Kidney (tissue), 13 donors: ENCODE measurements at regions not wholly inside any gene's neighbourhood (a gene's known extent, or its start where the extent isn't known, plus 50 kb on each side); places are given as distances from the start of the nearest gene placed in this dataset.

ENCODE experiments used
- DNase-seq, 5 donors: peaks; one replicate each; pipeline ENCODE4 v3.0.0-alpha.2; 2013 to 2020
- FAIRE-seq: peaks from 2 replicates; lab custom pipeline; 2012; peaks lifted over from hg19 to GRCh38; lab: Jason Lieb, UNC
- H3K27ac ChIP-seq, 2 donors: one replicate each; pipeline ENCODE4 v1.7.0; 2013; ENCODE audit warnings: low read depth in 2 of 2, low read length in 2 of 2, inconsistent platforms in 1 of 2
- H3K27me3 ChIP-seq: one replicate; pipeline ENCODE4 v1.7.1; 2013; ENCODE audit warnings: low read length, inconsistent platforms; ENCODE audit not compliant: control insufficient read depth, insufficient read depth
- H3K36me3 ChIP-seq, 3 donors: one replicate each; pipeline versions ENCODE4 v1.7.0 to v1.7.1; 2013; ENCODE audit warnings: low read length in 3 of 3, control low read depth in 1 of 3, inconsistent platforms in 1 of 3; ENCODE audit not compliant: insufficient read depth in 3 of 3, control insufficient read depth in 2 of 3
- H3K4me1 ChIP-seq, 3 donors: one replicate each; pipeline versions ENCODE4 v1.7.0 to v1.7.1; 2013; ENCODE audit warnings: low read length in 3 of 3, inconsistent platforms in 1 of 3, low read depth in 1 of 3; ENCODE audit not compliant: control insufficient read depth in 2 of 3, insufficient read depth in 2 of 3
- H3K4me3 ChIP-seq, 3 donors: one replicate each; pipeline versions ENCODE4 v1.7.0 to v1.8.1; 2013; ENCODE audit warnings: low read length in 3 of 3, control low read depth in 1 of 3, inconsistent platforms in 1 of 3
- H3K9ac ChIP-seq, 3 donors: one replicate each; pipeline versions ENCODE4 v1.7.0 to v1.7.1; 2013; ENCODE audit warnings: low read length in 3 of 3, control low read depth in 1 of 3, inconsistent platforms in 1 of 3
- H3K9me3 ChIP-seq, 3 donors: one replicate each; pipeline versions ENCODE4 v1.7.0 to v1.7.1; 2013; ENCODE audit warnings: low read length in 3 of 3, control low read depth in 1 of 3, inconsistent platforms in 1 of 3; ENCODE audit not compliant: control insufficient read depth in 2 of 3, insufficient read depth in 1 of 3
- intact Hi-C: fragments of 100-400 bp; cut with DNase I; formaldehyde crosslinking; loops from one replicate; pipeline ENCODE4 v1.11.1; 2022
- TF ChIP-seq, protein P1 (sequence below): IDR thresholded peaks from 3 replicates; pipeline ENCODE4 v1.5.1; 2012; ENCODE audit warnings: mild to moderate bottlenecking, moderate library complexity, borderline replicate concordance; ENCODE audit not compliant: insufficient read depth; ENCODE audit errors: extremely low read depth
- donor health status: control.
- donor health status: control.
- donor health status: control.
- donor health status: control.
- donor health status: control.
- donor health status: DM: yes; HTN: yes; CAD: no.
- donor health status: Normal renal cell carcinoma (clear cell type).

GRCh38 chr10:118209215-118209614 lies 132.9 kb downstream of the FAM204A start:
- FAIRE-seq, result no peak
- H3K9ac ChIP-seq, result no peak overlapping the region

GRCh38 chr10:118207470-118208007 lies 134.6 kb downstream of the FAM204A start:
- Histone ChIP-seq H3K4me1 (no peaks in the 10 kb centered on the region), H3K27me3 (no peaks in the 10 kb centered on the region), H3K9me3 (no peaks in the 10 kb centered on the region), H3K4me3 (no peak overlapping the region), H3K27ac (no peak overlapping the region), H3K9ac (no peak overlapping the region), H3K36me3 (no peaks in the 10 kb centered on the region)
- FAIRE-seq (no peak), DNase-seq (no peak)
- intact Hi-C loops, result no loop called here
- TF ChIP-seq, protein P1, sequence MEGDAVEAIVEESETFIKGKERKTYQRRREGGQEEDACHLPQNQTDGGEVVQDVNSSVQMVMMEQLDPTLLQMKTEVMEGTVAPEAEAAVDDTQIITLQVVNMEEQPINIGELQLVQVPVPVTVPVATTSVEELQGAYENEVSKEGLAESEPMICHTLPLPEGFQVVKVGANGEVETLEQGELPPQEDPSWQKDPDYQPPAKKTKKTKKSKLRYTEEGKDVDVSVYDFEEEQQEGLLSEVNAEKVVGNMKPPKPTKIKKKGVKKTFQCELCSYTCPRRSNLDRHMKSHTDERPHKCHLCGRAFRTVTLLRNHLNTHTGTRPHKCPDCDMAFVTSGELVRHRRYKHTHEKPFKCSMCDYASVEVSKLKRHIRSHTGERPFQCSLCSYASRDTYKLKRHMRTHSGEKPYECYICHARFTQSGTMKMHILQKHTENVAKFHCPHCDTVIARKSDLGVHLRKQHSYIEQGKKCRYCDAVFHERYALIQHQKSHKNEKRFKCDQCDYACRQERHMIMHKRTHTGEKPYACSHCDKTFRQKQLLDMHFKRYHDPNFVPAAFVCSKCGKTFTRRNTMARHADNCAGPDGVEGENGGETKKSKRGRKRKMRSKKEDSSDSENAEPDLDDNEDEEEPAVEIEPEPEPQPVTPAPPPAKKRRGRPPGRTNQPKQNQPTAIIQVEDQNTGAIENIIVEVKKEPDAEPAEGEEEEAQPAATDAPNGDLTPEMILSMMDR, result no peak

More at GRCh38 chr10:118209215-118209614, 132.9 kb downstream of the FAM204A start:
- TF ChIP-seq, protein P1, result no peak
- Histone ChIP-seq H3K4me3 (no peak overlapping the region), H3K4me1 (no peaks in the 10 kb centered on the region), H3K36me3 (no peaks in the 10 kb centered on the region), H3K27me3 (no peaks in the 10 kb centered on the region), H3K9me3 (no peaks in the 10 kb centered on the region), H3K27ac (no peak overlapping the region)
- intact Hi-C loops, result no loop called here
- no peak for DNase-seq

- FAIRE-seq (no peak), DNase-seq (no peak)
- H3K36me3 ChIP-seq, result no peaks in the 10 kb centered on the region
- no peak overlapping the region for H3K27ac ChIP-seq
- H3K9me3 ChIP-seq, result no peaks in the 10 kb centered on the region
- H3K27me3 ChIP-seq, result no peaks in the 10 kb centered on the region
- no peak overlapping the region for H3K4me3 ChIP-seq
- intact Hi-C loops, result no loop called here
- TF ChIP-seq, protein P1, result no peak
- H3K9ac ChIP-seq, result no peak overlapping the region
- H3K4me1 ChIP-seq, result no peaks in the 10 kb centered on the region
Measured at GRCh38 chr10:118204292-118204943, 137.7 kb downstream of the FAM204A start.

GRCh38 chr10:118203461-118203860 lies 138.7 kb downstream of the FAM204A start:
- Histone ChIP-seq H3K4me1 (no peaks in the 10 kb centered on the region), H3K4me3 (no peak overlapping the region), H3K36me3 (no peaks in the 10 kb centered on the region), H3K9ac (no peak overlapping the region), H3K9me3 (no peaks in the 10 kb centered on the region), H3K27me3 (no peaks in the 10 kb centered on the region), H3K27ac (no peak overlapping the region)
- TF ChIP-seq, protein P1, result no peak
- DNase-seq (no peak), FAIRE-seq (no peak)
- intact Hi-C loops, result no loop called here
